ENCODE measurements at regions not wholly inside any gene's neighbourhood (a gene's known extent, or its start where the extent isn't known, plus 50 kb on each side); places are given as distances from the start of the nearest gene placed in this dataset.

DNA sequence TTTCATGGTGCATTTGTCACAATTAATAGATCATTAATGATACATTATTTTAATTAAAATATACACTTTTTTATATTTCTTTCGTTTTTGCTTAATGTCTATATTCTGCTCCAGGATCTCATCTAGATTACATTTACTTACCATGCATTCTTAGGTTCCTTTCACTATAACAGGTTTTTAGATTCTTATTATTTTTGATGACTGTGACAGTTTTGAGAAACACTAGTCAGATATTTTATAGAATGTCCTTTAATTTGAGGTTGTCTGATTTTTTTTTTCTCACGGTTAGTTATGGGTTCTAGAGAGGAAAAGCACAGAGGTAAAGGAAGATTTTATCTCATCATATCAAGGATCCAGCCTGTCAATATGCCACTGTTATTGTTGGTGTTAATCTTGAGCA, 595.8 kb upstream of the BCHE start:
- TF ChIP-seq, protein P1, sequence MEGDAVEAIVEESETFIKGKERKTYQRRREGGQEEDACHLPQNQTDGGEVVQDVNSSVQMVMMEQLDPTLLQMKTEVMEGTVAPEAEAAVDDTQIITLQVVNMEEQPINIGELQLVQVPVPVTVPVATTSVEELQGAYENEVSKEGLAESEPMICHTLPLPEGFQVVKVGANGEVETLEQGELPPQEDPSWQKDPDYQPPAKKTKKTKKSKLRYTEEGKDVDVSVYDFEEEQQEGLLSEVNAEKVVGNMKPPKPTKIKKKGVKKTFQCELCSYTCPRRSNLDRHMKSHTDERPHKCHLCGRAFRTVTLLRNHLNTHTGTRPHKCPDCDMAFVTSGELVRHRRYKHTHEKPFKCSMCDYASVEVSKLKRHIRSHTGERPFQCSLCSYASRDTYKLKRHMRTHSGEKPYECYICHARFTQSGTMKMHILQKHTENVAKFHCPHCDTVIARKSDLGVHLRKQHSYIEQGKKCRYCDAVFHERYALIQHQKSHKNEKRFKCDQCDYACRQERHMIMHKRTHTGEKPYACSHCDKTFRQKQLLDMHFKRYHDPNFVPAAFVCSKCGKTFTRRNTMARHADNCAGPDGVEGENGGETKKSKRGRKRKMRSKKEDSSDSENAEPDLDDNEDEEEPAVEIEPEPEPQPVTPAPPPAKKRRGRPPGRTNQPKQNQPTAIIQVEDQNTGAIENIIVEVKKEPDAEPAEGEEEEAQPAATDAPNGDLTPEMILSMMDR (optimal IDR thresholded peaks at IDR 0.05 in 1 of 3, IDR thresholded peaks at IDR 0.05 in 1 of 3, conservative IDR thresholded peaks at IDR 0.05 in 1 of 3; ENCODE audit: extremely low read depth in 1 of 3, insufficient read depth in 2 of 3, low read length in 3 of 3), result no peak
- no peak for TF ChIP-seq EZH2 (IDR thresholded peaks at IDR 0.05; ENCODE audit: low read length)

Measured in keratinocyte (primary cell).